Activated CD4-positive, alpha-beta memory T cell treated with anti-CD3 and anti-CD28 coated beads for 36 hours (primary cell): ENCODE measurements at regions not wholly inside any gene's neighbourhood (a gene's known extent, or its start where the extent isn't known, plus 50 kb on each side); places are given as distances from the start of the nearest gene placed in this dataset.

ENCODE experiments used
- CTCF ChIA-PET: fragments of 350-600 bp; sonication (Branson Sonifier 250); formaldehyde crosslinking; loops from one replicate; lab custom pipeline; 2021; ENCODE audit warnings: antibody characterized with exemption, inconsistent platforms; lab: Charles Lee
- POLR2A ChIA-PET: fragments of 350-600 bp; sonication (Branson Sonifier 250); formaldehyde crosslinking; loops from one replicate; lab custom pipeline; 2021; ENCODE audit warnings: antibody characterized with exemption; lab: Charles Lee
- DNase-seq: peaks from one replicate; pipeline ENCODE4 v3.0.0-alpha.2; 2020
- H3K27ac Mint-ChIP-seq: one replicate; pipeline ENCODE4 v1.8.0; 2021; ENCODE audit warnings: mixed read lengths
- H3K27me3 Mint-ChIP-seq: one replicate; pipeline ENCODE4 v1.8.0; 2021; ENCODE audit warnings: mixed read lengths
- H3K36me3 Mint-ChIP-seq: one replicate; pipeline ENCODE4 v1.8.0; 2021; ENCODE audit warnings: mixed read lengths
- H3K4me1 Mint-ChIP-seq: one replicate; pipeline ENCODE4 v1.8.0; 2021; ENCODE audit warnings: low read depth, mixed read lengths
- H3K4me3 Mint-ChIP-seq: one replicate; pipeline ENCODE4 v1.8.0; 2021; ENCODE audit warnings: mild to moderate bottlenecking, mixed read lengths
- H3K9me3 Mint-ChIP-seq: one replicate; pipeline ENCODE4 v1.8.0; 2021; ENCODE audit warnings: mixed read lengths
- intact Hi-C: fragments of 100-400 bp; cut with micrococcal nuclease; formaldehyde crosslinking; loops from one replicate; pipeline ENCODE4 v1.15.1; 2023

DNA sequence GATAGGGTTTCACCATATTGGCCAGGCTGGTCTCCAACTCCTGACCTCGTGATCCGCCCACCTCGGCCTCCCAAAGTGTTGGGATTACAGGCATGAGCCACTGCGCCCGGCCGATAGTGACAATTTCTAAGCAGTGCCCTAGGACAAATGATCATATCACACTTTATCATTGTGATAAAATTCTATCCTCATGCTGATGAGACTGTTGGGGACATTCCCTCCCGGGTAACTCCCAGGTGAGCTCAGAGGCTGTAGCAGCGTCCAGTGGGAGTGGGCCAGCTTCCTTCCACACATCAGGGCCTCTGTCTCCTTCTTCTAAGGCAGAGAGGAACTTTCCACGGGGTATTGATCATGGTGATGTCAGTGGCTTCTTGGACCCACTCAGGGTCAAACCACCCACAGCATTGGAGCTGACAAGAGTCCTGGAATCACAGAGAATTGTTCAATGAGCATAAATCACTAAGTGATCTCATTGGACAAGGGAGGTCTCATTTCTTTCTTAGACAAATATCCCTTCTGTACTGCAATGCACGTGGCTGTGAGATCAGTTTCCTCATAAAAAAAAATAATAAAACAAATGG, 256.1 kb downstream of the KLF6 start:
- no peak for DNase-seq
- CTCF ChIA-PET = no interaction called here
- H3K27me3 Mint-ChIP-seq = no peaks in the 10 kb centered on the region

DNA sequence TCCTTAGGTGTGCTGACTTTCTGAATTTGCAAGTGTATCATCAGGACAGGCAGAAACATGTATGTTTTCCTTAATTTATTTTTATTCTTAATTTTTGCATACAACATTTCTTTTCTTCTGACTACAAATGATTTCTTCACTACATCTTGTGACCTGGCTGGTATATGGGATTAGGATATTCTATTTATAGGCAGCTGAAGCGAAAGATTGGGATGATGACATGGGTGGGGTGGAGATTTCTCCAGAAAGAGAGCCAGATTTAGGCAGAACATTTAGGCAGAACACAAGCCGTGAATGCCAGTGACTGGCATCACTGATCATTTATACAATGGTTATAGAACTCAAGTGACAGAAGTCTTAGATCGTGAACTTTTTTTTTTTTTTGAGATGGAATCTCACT, 256.7 kb downstream of the KLF6 start:
- Mint-ChIP-seq H3K9me3 (no peaks in the 10 kb centered on the region), H3K27ac (no peak overlapping the region), H3K4me3 (no peak overlapping the region), H3K36me3 (no peaks in the 10 kb centered on the region), H3K27me3 (no peaks in the 10 kb centered on the region), H3K4me1 (no peaks in the 10 kb centered on the region)
- CTCF ChIA-PET = no interaction called here
- POLR2A ChIA-PET = no interaction called here
- no peak for DNase-seq
- intact Hi-C loops = no loop called here

More for the DNA sequence above, 256.1 kb downstream of the KLF6 start:
- no peaks in the 10 kb centered on the region for H3K4me1 Mint-ChIP-seq
- H3K36me3 Mint-ChIP-seq = no peaks in the 10 kb centered on the region
- no peaks in the 10 kb centered on the region for H3K9me3 Mint-ChIP-seq
- H3K27ac Mint-ChIP-seq = no peak overlapping the region
- intact Hi-C loops = no loop called here
- no peak overlapping the region for H3K4me3 Mint-ChIP-seq
- POLR2A ChIA-PET = no interaction called here

DNA sequence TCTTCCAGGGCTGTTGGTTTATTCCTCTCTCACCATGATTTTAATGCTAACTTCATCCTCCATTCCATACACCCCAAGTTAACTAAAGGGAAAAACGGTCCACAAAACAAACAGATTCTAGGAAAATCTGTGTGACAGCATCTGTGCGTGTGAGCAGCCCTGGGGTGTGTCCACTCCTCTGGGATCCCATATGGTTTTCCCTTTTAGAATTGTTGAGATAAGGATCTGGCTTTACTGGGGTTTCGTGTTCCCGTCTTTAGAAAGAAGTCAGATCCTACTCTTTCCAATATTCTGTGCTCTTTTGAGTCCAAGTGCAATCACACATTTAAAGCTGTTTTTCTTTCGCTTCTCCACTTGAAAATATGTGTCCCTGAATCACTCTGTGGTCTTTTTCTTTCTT, 257.1 kb downstream of the KLF6 start:
- intact Hi-C loops = no loop called here
- Mint-ChIP-seq H3K9me3 (no peaks in the 10 kb centered on the region), H3K27me3 (no peaks in the 10 kb centered on the region), H3K4me1 (no peaks in the 10 kb centered on the region), H3K27ac (no peak overlapping the region), H3K36me3 (no peaks in the 10 kb centered on the region), H3K4me3 (no peak overlapping the region)
- ChIA-PET CTCF (no interaction called here), POLR2A (no interaction called here)
- DNase-seq = no peak

DNA sequence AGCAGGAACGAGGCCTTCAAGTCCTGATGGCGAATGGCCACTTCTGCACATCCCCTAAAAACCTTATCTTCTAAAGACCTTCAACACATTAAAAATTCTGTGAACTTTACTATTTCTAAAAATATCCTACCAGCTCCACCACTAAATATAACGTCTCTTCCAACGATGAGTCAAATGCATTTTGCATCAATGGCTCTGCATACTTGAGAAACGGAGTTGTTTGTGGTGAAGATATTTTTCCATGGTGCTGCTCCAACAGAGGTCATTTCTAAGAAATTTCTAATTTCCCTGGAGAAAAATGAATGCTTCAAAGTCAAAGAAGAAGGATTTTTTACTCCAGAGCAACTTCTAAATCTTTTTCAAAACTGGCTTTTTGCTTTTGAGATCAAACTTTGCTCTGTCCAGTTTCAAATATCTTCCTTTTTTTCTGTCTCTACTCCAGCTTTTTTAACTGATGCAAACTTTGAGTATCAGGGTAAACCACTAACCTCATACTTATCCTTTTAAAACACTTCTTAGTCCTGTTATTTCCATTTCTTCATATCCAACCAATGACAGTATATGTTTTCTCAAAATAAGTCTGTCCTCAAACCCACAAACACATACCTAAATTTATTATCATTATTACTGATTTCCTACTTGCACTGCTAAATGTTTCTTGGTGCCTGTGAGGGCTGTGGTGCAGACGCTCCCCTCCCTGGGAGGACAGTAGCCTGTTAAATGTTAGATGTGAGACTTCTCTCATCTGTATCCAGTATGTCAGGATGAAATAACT, 258.1 kb downstream of the KLF6 start:
- Mint-ChIP-seq H3K4me1 (no peaks in the 10 kb centered on the region), H3K36me3 (no peaks in the 10 kb centered on the region), H3K4me3 (no peak overlapping the region), H3K27ac (no peak overlapping the region), H3K9me3 (no peaks in the 10 kb centered on the region), H3K27me3 (no peaks in the 10 kb centered on the region)
- ChIA-PET POLR2A (no interaction called here), CTCF (no interaction called here)
- intact Hi-C loops = no loop called here
- DNase-seq = no peak

DNA sequence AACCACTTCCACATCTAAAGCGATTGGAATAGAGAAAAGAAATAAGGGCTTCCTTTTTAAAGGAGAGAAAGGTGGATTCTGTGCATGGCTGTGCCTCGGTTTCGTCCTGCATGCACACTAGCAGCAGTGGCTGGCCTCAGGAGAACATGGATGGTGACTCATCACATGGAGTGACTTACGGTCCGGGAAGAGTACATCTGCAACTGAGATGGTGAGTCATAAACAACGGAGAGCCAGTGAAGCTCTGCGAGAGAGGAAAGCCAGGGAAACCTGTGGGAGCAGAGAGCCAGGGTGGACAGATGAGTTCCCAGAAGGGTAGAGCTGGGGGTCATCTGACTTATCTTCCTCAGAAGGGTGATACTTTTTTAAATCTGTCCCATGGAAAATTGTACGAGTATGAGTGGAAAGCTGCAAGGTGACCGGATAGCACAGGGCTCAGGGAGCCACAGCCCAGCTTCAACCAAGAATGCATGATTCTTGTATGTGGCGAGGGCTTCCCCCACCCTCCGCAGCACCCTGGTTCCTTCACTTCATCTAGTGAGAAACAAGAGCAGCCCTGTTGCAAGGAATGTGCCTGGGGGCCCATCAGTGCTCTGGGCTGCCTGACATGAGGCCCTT, 259.1 kb downstream of the KLF6 start:
- no peaks in the 10 kb centered on the region for H3K36me3 Mint-ChIP-seq
- intact Hi-C loops = no loop called here
- H3K27ac Mint-ChIP-seq = no peak overlapping the region
- no peak for DNase-seq
- POLR2A ChIA-PET = no interaction called here
- no peaks in the 10 kb centered on the region for H3K4me1 Mint-ChIP-seq
- no peaks in the 10 kb centered on the region for H3K9me3 Mint-ChIP-seq
- no peaks in the 10 kb centered on the region for H3K27me3 Mint-ChIP-seq
- CTCF ChIA-PET = no interaction called here
- no peak overlapping the region for H3K4me3 Mint-ChIP-seq

DNA sequence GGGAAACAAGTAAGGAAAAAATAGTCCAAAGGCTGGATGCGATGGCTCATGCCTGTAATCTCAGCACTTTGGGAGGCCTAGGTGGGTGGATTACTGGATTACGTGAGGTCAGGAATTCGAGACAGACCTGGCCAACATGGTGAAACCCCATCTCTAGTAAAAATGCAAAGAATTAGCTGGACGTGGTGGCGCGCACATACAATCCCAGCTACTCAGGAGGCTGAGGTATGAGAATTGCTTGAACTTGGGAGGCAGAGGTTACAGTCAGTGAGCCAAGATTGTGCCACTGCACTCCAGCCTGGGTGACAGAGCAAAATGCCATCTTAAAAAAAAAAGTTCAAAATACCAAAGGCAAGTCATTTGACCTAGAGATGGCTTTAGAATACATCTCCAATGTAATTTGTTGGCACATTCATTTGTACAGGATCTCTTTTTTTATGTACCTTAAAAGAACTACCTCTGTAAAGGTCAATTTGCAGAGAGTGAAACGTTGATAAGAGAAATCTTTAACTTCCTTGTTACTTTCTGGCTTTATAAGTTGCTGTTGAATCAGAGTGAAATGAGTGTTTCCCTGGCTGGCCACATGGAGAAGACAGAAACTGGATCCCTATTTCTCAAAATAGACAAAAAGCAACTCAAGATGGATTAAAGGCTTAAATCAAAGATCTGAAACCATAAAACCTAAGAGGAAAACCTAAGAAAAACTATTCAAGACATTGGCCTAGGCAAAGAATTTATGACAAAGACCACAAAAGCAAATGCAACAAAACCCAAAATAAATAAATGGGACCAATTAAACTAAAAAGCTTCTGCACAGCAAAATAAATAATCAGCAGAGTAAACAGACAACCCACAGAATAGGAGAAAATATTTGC, 260.7 kb downstream of the KLF6 start:
- POLR2A ChIA-PET = no interaction called here
- CTCF ChIA-PET = no interaction called here
- DNase-seq = no peak
- Mint-ChIP-seq H3K4me3 (no peak overlapping the region), H3K4me1 (no peaks in the 10 kb centered on the region), H3K27ac (no peak overlapping the region), H3K9me3 (no peaks in the 10 kb centered on the region), H3K36me3 (no peaks in the 10 kb centered on the region), H3K27me3 (no peaks in the 10 kb centered on the region)
- intact Hi-C loops = no loop called here

DNA sequence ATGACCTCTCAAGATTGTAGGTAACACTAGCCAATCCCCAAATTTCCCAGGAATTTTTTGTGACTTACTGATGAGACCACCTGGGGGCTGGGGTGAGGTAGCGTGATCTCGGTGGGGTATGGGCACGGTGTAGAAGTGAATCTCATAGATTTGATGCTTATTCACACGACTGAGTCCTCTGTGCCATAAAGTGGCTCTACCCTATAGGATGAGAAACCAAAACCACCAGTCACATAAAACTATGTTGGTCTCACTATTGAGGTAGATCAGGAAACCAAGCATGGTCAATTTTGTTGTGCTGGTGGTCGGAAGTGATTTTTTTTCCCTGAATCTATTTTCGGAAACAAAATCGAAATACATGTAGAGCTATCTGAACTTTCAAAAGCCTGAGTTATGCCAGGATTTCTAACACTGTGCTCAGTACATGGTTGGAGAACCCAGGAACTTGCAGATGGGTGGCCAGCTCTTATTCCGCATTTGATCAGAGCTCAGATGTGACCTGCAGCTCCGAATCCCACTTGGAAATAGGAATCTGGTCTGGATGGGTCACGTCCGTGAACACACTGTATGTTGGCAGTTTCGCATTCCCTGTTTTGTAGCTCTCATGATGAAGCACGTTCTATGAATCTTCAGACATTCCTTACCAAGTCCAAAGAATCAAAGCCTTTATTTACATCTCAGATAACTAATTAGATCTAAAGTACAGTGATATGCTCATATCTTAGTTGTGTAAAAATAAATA, 261.5 kb downstream of the KLF6 start:
- Mint-ChIP-seq H3K36me3 (no peaks in the 10 kb centered on the region), H3K9me3 (no peaks in the 10 kb centered on the region), H3K4me1 (no peaks in the 10 kb centered on the region), H3K4me3 (no peak overlapping the region), H3K27me3 (no peaks in the 10 kb centered on the region), H3K27ac (no peak overlapping the region)
- ChIA-PET POLR2A (no interaction called here), CTCF (no interaction called here)
- intact Hi-C loops = no loop called here
- DNase-seq = no peak

DNA sequence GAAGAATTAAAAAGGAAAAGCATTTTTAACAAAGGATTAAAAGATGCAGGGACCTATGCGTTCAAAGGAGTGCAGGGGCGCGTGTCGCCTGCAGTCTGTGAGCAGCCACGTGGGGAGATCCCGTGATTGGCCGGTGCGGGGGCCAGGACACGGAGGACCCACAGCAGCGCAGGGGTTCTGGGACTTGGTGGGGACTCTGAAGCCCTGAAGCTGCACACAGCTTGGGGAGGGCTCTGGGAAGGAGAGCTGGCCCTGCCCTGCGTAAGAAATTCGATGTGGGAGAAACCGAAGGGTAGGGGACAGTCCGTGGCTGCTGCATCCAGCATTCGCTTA, 268.1 kb downstream of the KLF6 start:
- POLR2A ChIA-PET = no interaction called here
- CTCF ChIA-PET = no interaction called here
- intact Hi-C loops = loop anchor here (5.0 kb wide), 1 partner anchor 45 kb away; no protein-coding TSS in a partner anchor
- Mint-ChIP-seq H3K4me3 (no peak overlapping the region), H3K27me3 (peaks cover 3% of the 10 kb centered on the region), H3K27ac (peak overlapping the region; percentile 24), H3K36me3 (no peaks in the 10 kb centered on the region), H3K9me3 (peaks cover 5% of the 10 kb centered on the region), H3K4me1 (peaks cover 15% of the 10 kb centered on the region)
- no peak for DNase-seq

DNA sequence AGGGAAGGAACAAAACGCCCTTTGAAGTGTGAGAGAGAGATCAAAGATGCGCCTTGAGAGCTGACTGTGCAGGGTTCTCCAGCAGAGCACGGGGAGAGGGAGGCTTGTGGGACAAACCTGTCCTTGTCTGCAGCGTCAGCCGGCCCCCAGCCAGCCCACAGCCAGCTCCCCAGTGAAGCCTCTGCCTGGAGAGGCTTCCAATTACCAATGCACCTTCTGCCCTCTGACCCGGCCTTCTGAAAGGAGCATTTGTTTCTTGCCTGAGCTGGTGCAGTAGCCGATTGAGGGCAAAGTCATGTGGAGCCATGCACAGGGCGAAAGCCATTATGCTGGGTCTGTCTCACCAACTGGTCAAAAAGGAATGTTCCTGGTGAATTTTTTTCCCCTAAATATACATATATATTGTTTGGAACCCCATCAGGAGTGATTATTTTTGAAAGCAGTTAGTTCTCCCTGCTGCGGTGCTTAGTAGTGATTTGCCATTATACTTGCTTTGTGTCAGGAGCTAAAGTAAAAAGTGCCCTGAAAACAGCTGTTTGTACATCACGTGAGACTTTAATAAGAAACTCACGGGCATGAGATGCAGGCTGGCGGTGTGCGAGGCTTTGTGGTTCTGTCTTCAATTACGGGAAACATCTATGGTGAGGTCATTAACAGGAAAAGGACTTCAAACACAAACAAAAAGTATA, 268.6 kb downstream of the KLF6 start:
- peak; percentile 54 for DNase-seq
- peaks cover 5% of the 10 kb centered on the region for H3K9me3 Mint-ChIP-seq
- H3K27ac Mint-ChIP-seq = peak overlapping the region; percentile 24
- ChIA-PET CTCF (no interaction called here), POLR2A (no interaction called here)
- H3K4me1 Mint-ChIP-seq = peaks cover 15% of the 10 kb centered on the region
- peaks cover 3% of the 10 kb centered on the region for H3K27me3 Mint-ChIP-seq
- no peaks in the 10 kb centered on the region for H3K36me3 Mint-ChIP-seq
- no peak overlapping the region for H3K4me3 Mint-ChIP-seq
- intact Hi-C loops = loop anchor here (5.0 kb wide), 1 partner anchor 46 kb away; no protein-coding TSS in a partner anchor

DNA sequence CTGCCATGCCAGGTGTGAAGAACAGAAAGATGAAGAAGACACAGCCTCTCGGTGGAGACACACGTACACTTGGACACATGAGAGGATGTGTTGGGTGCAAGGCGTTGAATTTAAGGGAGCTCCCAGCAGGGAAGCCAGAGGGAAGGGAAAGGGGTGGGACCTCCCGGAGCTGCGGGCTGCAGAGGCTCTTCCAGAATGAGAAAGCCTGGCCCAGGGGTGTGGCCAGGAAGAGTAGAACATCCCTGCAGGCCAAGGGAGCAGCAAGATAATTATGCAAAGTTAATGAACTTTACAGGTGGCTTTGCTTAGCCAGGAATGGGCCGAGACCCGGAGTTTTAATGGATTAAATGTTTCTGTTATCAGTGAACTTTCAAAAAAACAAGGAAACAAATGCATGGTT, 270.3 kb downstream of the KLF6 start:
- DNase-seq = no peak
- H3K27ac Mint-ChIP-seq = no peak overlapping the region
- ChIA-PET POLR2A (no interaction called here), CTCF (no interaction called here)
- no peak overlapping the region for H3K4me3 Mint-ChIP-seq
- peaks cover 3% of the 10 kb centered on the region for H3K27me3 Mint-ChIP-seq
- peaks cover 28% of the 10 kb centered on the region for H3K4me1 Mint-ChIP-seq
- no peaks in the 10 kb centered on the region for H3K36me3 Mint-ChIP-seq
- peaks cover 5% of the 10 kb centered on the region for H3K9me3 Mint-ChIP-seq
- intact Hi-C loops = loop anchor here (5.0 kb wide), 1 partner anchor 48 kb away; no protein-coding TSS in a partner anchor

DNA sequence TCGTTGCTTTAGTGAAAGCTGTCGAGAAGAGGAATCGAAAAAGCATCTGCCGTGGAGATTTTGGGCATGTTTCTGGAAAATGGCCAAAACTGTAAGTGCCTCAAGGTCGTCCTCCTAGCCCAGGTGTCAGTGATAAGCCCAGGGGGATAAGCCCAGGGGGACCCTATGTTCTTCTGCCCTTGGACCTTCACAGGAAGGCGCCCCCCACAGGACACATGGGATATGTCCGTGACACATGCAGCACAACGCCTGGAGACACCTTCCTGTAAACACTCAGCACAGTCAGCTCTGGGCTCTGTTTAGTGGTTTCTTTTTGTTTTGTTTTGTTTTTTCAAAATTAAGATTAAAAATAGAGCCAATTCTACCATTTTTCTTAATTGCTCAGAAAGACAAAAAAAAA, 272.7 kb downstream of the KLF6 start:
- H3K36me3 Mint-ChIP-seq = no peaks in the 10 kb centered on the region
- H3K4me3 Mint-ChIP-seq = no peak overlapping the region
- H3K9me3 Mint-ChIP-seq = peaks cover 5% of the 10 kb centered on the region
- H3K27me3 Mint-ChIP-seq = peaks cover 3% of the 10 kb centered on the region
- H3K4me1 Mint-ChIP-seq = peaks cover 26% of the 10 kb centered on the region
- ChIA-PET POLR2A (no interaction called here), CTCF (interaction anchor here (0.6 kb wide), 1 partner anchor 201 kb away, joined by 3 read pairs; no protein-coding TSS in a partner anchor)
- no peak overlapping the region for H3K27ac Mint-ChIP-seq
- DNase-seq = no peak
- intact Hi-C loops = no loop called here
